NCI-H2196 (cell line): ENCODE measurements at regions not wholly inside any gene's neighbourhood (a gene's known extent, or its start where the extent isn't known, plus 50 kb on each side); places are given as distances from the start of the nearest gene placed in this dataset.
A peak's percentile ranks its signal among the peaks of the same experiment; 100 is the strongest.
"Not testable (repeated sequence)": the region's sequence is repeated elsewhere in the genome, so short reads cannot be mapped to it uniquely, and the experiment has no call there.

ENCODE experiments used
- DNase-seq: peaks from one replicate; lab custom pipeline; 2025; ENCODE audit not compliant: unreplicated experiment; lab: John Stamatoyannopoulos, UW

DNA sequence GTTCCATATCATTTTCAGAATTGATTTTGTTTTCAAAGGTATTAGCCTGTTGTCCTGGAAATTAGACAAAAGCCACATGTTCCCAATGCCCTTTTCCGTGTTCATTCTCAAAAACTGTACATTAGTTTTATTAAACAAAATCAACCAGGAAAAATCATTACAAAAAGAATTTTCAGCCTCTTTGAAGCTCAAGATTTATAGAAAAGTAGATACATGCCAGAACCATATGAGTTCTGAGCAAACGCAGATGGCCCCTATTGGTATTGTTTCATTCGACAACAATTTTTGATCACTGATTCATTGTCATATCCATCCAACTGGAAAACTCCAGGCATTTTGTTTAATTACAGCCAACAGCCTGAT lies 148.5 kb upstream of the GRAMD2B start:
- DNase-seq: no peak

- no peak for DNase-seq
Observed at GRCh38 chr5:126277762-126278161, 145.4 kb upstream of the GRAMD2B start.

- no peak for DNase-seq
Observed at GRCh38 chr5:126280343-126280742, 142.9 kb upstream of the GRAMD2B start.

GRCh38 chr5:126280846-126281245 lies 142.4 kb upstream of the GRAMD2B start:
- no peak for DNase-seq

DNA sequence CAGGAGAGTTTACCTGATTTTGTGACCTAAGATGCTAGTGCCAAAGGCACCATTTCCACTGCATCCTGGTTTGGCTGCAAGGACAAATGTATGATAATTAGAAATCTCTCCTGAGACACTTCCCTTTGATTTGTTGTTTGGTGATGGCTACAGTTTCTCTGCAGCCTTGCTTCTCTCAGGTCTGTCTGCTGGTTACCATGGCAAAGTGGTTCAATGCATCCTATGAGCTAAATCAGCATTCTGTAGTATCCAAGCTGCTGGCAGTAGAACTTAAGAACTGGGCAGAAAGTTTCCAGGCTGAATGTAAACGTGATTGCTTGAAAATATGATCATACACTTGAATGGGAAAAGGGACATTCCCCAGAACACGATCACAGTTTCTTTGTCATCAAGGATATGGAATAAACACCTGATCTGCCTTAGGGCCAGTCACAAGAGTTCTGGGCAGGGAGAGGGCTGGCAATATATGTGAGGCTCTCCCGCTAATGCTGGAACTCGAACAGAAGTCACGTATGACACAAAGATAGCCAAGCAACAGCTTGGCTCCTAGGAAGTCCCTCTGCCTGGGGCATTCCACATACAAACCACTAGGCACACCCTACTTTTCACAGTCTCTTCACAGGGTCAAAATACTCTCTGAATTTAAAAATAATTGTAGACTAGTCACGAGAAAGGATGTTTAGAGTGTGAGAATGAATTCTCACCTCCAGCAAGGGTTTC lies 138.1 kb upstream of the GRAMD2B start:
- no peak for DNase-seq

DNA sequence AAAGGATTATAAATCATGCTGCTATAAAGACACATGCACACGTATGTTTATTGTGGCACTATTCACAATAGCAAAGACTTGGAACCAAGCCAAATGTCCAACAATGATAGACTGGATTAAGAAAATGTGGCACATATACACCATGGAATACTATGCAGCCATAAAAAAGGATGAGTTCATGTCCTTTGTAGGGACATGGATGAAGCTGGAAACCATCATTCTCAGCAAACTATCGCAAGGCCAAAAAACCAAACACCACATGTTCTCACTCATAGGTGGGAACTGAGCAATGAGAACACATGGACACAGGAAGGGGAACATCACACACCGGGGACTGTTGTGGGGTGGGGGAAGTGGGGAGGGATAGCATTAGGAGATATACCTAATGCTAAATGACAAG lies 127.1 kb upstream of the GRAMD2B start:
- not testable (repeated sequence) for DNase-seq

GRCh38 chr5:126300293-126300692 lies 122.9 kb upstream of the GRAMD2B start:
- no peak for DNase-seq

DNA sequence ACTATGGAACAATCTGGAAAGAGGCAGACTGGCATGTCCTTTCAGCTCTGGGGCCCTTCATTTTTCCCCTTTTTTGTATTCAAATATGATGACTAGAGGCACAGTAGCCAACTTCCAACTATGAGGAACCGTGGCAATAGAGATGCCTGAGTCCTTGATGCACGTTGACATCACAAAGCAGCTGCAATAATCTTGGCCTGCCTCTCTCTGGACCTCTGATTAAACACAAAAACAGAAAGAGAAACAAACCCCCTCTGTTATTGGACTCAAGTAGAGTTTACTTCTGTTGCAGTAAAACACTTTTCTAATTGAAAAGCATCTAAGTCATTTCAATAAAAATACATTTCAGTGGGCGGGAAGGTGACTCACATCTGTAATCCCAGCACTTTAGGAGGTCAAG lies 122.2 kb upstream of the GRAMD2B start:
- DNase-seq: no peak

DNA sequence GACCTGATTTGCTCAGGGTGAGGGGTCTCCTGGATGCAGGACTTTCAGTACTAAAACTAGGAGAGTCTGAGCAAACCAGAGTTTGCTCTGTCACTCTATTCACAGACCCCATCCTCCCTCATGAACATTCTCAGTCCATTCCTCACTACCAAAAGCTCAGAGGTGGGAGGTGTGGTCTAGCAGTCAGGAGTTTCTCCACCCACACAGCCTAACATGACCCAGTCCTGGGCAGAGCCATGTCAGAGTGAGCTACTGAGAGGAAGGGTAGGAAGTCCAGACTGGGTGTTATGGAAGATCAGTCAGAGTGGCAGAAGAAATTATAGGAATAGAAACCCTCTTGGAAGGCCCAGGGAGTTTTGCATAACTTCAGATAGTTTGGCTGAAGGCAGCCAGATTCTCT lies 113.3 kb upstream of the GRAMD2B start:
- DNase-seq: no peak

- DNase-seq: no peak
Observed at GRCh38 chr5:126311766-126312165, 111.4 kb upstream of the GRAMD2B start.

DNA sequence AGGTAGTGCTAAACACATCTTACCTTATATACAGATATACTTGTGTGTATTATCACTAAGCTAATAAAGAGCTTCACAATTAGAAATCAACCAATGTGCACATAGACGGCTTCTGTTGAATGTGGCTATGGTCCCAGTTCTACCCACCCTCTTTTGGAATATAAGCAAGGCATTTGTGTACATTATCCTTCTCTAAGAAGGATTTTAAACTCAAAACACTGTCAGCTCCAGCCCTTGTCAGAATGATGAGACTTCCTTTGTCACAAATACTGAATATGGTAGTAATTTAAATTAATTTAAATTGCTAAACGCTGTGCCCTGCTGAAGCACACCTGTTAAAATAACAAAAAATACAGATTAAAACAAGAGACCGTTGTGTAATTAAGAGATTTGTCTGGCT lies 107.9 kb upstream of the GRAMD2B start:
- no peak for DNase-seq

DNA sequence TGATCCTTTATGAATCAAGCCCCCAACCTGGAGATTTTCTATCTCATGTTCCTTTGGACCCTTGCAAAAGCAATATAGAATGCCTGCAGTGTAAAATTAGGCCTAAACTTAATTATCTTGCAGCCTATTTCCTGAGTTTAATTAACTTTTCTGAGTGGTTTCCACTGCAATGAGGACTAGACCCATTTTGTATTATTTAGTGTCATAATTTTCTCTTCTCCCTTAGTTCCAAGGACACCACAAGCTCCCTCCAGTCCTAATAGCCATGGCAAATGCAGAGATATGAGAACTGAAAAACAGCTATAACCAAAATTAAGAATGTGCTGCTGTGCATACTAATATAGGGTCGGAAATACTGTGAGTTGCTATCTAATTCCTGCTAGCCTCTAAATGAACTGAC lies 90.9 kb upstream of the GRAMD2B start:
- DNase-seq: no peak

DNA sequence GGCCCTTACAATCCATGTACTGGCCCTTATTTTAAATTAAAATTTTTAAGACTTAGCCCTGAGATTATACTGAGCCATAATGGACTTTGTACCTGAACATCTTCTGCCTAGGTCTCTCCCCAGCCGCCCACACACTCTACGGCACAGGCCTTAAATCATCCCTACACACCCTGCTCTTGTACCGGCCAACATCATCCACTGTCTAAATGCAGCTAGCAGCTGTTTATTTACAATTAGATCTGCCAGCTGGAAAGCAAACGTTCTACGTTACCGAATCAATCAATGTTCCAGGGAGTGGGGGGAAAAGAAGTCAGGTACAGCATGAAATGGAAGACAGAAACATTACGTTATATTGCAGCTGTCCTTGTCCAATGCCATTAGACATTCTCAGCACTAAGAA lies 88.4 kb upstream of the GRAMD2B start:
- DNase-seq: no peak

DNA sequence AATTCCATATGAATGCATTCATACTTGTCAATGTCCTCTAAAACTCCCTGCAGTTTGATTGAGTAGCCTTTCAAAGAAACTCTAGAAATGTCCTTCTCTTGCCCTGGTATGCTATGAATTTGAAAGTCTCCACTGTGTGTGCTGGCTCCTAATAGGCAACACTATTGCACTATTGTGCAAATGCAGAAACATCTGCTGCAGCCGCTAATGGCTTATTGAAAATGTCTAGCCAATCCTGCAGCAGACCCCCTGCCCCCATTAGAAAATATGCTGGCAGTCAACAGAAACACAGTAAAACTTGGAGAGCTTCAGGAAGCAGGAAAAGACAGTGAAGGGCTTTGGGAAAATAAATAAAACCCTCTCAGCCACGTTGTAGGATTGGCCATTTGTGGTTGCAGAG lies 87.3 kb upstream of the GRAMD2B start:
- DNase-seq: no peak

- DNase-seq: no peak
Observed at GRCh38 chr5:126338635-126339034, 84.6 kb upstream of the GRAMD2B start.

GRCh38 chr5:126339215-126339805 lies 83.9 kb upstream of the GRAMD2B start:
- DNase-seq: peak; percentile 74

GRCh38 chr5:126341906-126342630 lies 81.1 kb upstream of the GRAMD2B start:
- no peak for DNase-seq

GRCh38 chr5:126348855-126349635 lies 74.2 kb upstream of the GRAMD2B start:
- no peak for DNase-seq

DNA sequence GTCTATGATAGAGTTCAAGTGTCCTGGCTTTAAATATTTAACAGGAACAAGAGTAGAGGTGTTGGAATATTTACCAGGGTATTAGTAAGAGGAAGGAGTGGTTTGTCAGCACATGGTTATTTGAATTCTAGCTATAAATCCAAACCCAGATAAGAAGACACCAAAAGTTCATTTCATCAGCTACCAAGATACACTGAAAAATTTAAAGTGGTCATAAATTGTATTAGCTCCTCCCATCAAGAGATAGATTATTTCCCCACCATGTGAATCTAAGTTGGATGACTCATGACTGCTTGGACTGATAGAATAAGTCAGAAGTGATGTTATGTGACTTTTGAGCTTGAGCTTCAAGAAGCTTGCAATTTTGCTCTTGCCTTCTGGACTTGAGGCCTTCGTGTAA lies 72.1 kb upstream of the GRAMD2B start:
- DNase-seq: no peak

DNA sequence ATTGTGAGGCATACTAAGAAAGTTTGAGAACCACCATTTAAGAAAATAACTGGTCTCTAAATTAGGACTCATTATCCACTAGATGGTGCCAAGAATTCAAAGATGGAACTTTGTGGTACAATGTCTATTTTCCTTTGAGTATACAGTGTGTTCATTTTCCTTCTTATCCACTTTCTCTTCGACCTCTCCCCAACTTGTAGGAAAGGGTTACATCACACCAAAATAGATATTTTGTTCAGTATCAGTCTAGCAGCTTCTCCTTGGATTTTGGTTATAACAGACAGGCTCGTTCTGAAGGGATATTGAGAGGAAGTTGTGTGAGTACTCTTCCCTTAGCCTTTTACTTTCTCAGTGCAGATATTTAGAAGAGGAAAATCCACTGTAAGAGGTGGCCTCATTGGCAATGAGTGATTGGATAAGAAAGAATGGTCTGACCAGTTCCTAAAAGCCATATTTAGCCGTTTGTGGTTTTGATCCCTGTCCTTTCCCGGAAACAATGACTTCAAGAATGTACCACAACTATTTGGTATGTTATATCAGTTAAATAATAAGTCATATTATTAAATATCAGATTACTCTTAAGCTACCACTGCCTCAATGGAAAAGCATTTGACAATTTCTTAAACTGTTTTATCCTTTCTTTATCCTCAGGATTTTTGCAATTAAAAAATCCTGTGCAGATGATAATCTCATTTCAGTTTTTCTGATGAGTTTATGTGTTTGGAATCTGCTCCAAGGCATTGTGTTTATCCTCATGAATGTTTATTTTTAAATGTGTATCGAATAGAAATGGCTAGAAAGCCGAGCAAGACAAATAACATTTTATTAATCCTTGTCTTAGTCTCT lies 69.0 kb upstream of the GRAMD2B start:
- DNase-seq: peak; percentile 40
